Psoas muscle (tissue), 7 donors: ENCODE measurements at regions not wholly inside any gene's neighbourhood (a gene's known extent, or its start where the extent isn't known, plus 50 kb on each side); places are given as distances from the start of the nearest gene placed in this dataset.

Source experiments
- ATAC-seq, 4 donors: fragments of 200-7000 bp; cut with Tn5 transposase; one replicate each; pipeline ENCODE4 v1.9.1; 2020; ENCODE audit warnings: moderate library complexity in 3 of 4, mild to moderate bottlenecking in 2 of 4
- DNase-seq, 2 donors: peaks; one replicate each; pipeline ENCODE4 v3.0.0-alpha.2; 2020
- H3K27ac ChIP-seq: fragments of 200-600 bp; one replicate; pipeline ENCODE4 v1.8.0; 2022
- H3K27me3 ChIP-seq, 3 donors: fragments of 200-600 bp in 1 of 3; one replicate each; pipeline versions ENCODE4 v1.6.1 to v1.8.0; 2013 to 2022; ENCODE audit warnings: low read length in 2 of 3, mild to moderate bottlenecking in 2 of 3, moderate library complexity in 1 of 3; ENCODE audit not compliant: insufficient read depth in 3 of 3
- H3K36me3 ChIP-seq, 2 donors: fragments of 200-600 bp in 1 of 2; one replicate each; pipeline versions ENCODE4 v1.6.1 to v1.8.0; 2013 to 2022; ENCODE audit warnings: low read depth in 1 of 2, mild to moderate bottlenecking in 1 of 2, moderate library complexity in 1 of 2; ENCODE audit not compliant: insufficient read depth in 1 of 2
- H3K4me1 ChIP-seq: fragments of 200-600 bp; one replicate; pipeline ENCODE4 v1.8.0; 2022
- H3K4me3 ChIP-seq: fragments of 200-600 bp; one replicate; pipeline ENCODE4 v1.8.0; 2022; ENCODE audit warnings: mild to moderate bottlenecking
- H3K9me3 ChIP-seq: fragments of 200-600 bp; one replicate; pipeline ENCODE4 v1.8.0; 2022
- CTCF ChIP-seq: fragments of 200-600 bp; IDR thresholded peaks from one replicate; pipeline ENCODE4 v1.8.0; 2022; ENCODE audit warnings: antibody characterized with exemption
- WGBS, 3 donors: extraction: QIAGEN DNeasy Blood & Tissue Kit; methylation state at CpG; one replicate each; pipeline versions ENCODE4 v1.1.6 to v1.1.7; 2013; 5-methylcytosine and 5-hydroxymethylcytosine counted together
- intact Hi-C, 2 donors: fragments of 100-400 bp; cut with DNase I; formaldehyde crosslinking; loops; one replicate each; pipeline versions ENCODE4 v1.11.0 to v1.14.2; 2022
- donor health status: healthy with polysubstance abuse.
- donor health status: DM: no; HTN: no; CAD: no; lungs with moderate emphysema.
- donor health status: Bipolar disorder and iron deficiency.
- donor health status: healthy.
- donor health status: DM: yes; HTN: yes; CAD: no.
- donor health status: DM: no; HTN: no; CAD: no.
- donor health status: DM: yes; HTN: yes; CAD: no.

- WGBS, 3 donors = 93 to 97% (median 93%) methylated on average over 3 of the region's 3 CpGs
- H3K4me3 ChIP-seq = no peak overlapping the region
- H3K27ac ChIP-seq = no peak overlapping the region
- no peaks in the 10 kb centered on the region for H3K9me3 ChIP-seq
- TF ChIP-seq CTCF = no peak
- intact Hi-C loops = no loop called here
- peaks cover 0 to 9% (median 0%) of the 10 kb centered on the region in 3 donors for H3K27me3 ChIP-seq
- no peaks in the 10 kb centered on the region for H3K36me3 ChIP-seq
- no peak for DNase-seq
- H3K4me1 ChIP-seq = no peaks in the 10 kb centered on the region
- no peak for ATAC-seq
These were observed 392.1 kb upstream of the DAB2 start for GRCh38 chr5:39816866-39817265.

GRCh38 chr5:39816156-39816845 is 391.5 kb upstream of the DAB2 start:
- Histone ChIP-seq H3K27me3 (peaks cover 0 to 9% (median 0%) of the 10 kb centered on the region in 3 donors), H3K4me3 (no peak overlapping the region), H3K4me1 (no peaks in the 10 kb centered on the region), H3K9me3 (no peaks in the 10 kb centered on the region), H3K36me3 (no peaks in the 10 kb centered on the region), H3K27ac (no peak overlapping the region)
- WGBS, 3 donors = 71 to 78% (median 74%) methylated on average over 5 of the region's 5 CpGs
- no peak for TF ChIP-seq CTCF
- ATAC-seq (no peak), DNase-seq (no peak)
- intact Hi-C loops = no loop called here

DNA sequence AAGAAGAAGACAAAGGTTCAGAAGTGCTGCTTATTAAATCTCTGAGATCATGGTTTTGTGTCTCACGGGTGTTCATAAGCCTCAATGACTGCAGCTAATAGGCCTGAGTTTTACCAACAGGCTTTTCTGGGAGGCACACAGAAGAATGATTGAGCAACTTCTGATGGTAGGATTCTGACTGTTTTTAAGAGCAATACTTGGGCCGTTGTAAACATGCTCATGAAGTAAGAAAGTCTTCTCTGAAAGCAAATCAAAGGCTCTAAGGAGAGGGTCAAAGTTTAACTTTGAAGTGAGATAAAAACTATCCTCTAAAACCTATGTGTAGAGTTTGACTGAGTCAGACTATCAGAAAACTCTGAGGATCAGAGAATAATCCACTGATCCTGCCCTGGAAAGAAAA is 390.9 kb upstream of the DAB2 start:
- H3K27me3 ChIP-seq = peaks cover 0 to 9% (median 0%) of the 10 kb centered on the region in 3 donors
- 62 to 69% (median 66%) methylated on average over 2 of the region's 2 CpGs for WGBS, 3 donors
- no peaks in the 10 kb centered on the region for H3K9me3 ChIP-seq
- intact Hi-C loops = no loop called here
- no peak overlapping the region for H3K4me3 ChIP-seq
- no peaks in the 10 kb centered on the region for H3K4me1 ChIP-seq
- DNase-seq = no peak
- ATAC-seq = peak in 1 of 4 donors; percentile 19
- no peak for TF ChIP-seq CTCF
- H3K36me3 ChIP-seq = no peaks in the 10 kb centered on the region
- no peak overlapping the region for H3K27ac ChIP-seq

GRCh38 chr5:39811381-39811780 is 386.6 kb upstream of the DAB2 start:
- H3K27me3 ChIP-seq = peaks cover 0 to 5% (median 0%) of the 10 kb centered on the region in 3 donors
- no peak for DNase-seq
- H3K4me3 ChIP-seq = no peak overlapping the region
- no peaks in the 10 kb centered on the region for H3K36me3 ChIP-seq
- ATAC-seq = no peak
- intact Hi-C loops = no loop called here
- H3K4me1 ChIP-seq = no peaks in the 10 kb centered on the region
- TF ChIP-seq CTCF = no peak
- H3K9me3 ChIP-seq = no peaks in the 10 kb centered on the region
- H3K27ac ChIP-seq = no peak overlapping the region

- H3K4me3 ChIP-seq = no peak overlapping the region
- ATAC-seq (no peak), DNase-seq (no peak)
- no peaks in the 10 kb centered on the region for H3K36me3 ChIP-seq
- H3K27ac ChIP-seq = no peak overlapping the region
- H3K27me3 ChIP-seq = no peaks in the 10 kb centered on the region
- no peak for TF ChIP-seq CTCF
- no peaks in the 10 kb centered on the region for H3K9me3 ChIP-seq
- H3K4me1 ChIP-seq = no peaks in the 10 kb centered on the region
- intact Hi-C loops = no loop called here
- 56 to 69% (median 60%) methylated on average over 6 of the region's 6 CpGs for WGBS, 3 donors
These were observed 383.9 kb upstream of the DAB2 start for GRCh38 chr5:39808656-39809055.
